GM23338 (cell line): ENCODE measurements at regions not wholly inside any gene's neighbourhood (a gene's known extent, or its start where the extent isn't known, plus 50 kb on each side); places are given as distances from the start of the nearest gene placed in this dataset.

Experiments used
- CREB1 ChIP-seq: fragments of 250-450 bp; sonication (Bioruptor Pico); IDR thresholded peaks from 2 replicates; pipeline ENCODE4 v1.5.0; 2020; ENCODE audit warnings: low read depth, mild to moderate bottlenecking, moderate library complexity
- CTCF ChIP-seq, 2 experiments: fragments of 200-600 bp in 1 of 2; sonication (generic) in 1 of 2; conservative IDR thresholded peaks; 2 replicates each; pipeline versions ENCODE4 v1.5.1 to v1.6.1; 2016 to 2017; ENCODE audit warnings: antibody characterized with exemption in 2 of 2, low read depth in 2 of 2, mild to moderate bottlenecking in 2 of 2, moderate library complexity in 1 of 2
- EZH2 ChIP-seq: fragments of 200-600 bp; sonication (generic); IDR thresholded peaks from one replicate; pipeline ENCODE4 v1.8.0; 2017; ENCODE audit warnings: antibody characterized with exemption, mild to moderate bottlenecking, low read depth; ENCODE audit not compliant: unreplicated experiment
- EZH2phosphoT487 ChIP-seq: fragments of 200-600 bp; sonication (generic); IDR thresholded peaks from one replicate; pipeline ENCODE4 v1.8.1; 2018; ENCODE audit warnings: antibody characterized with exemption; ENCODE audit not compliant: unreplicated experiment
- JUNB ChIP-seq: IDR thresholded peaks from one replicate; pipeline ENCODE4 v1.6.1; 2016; ENCODE audit warnings: antibody characterized with exemption; ENCODE audit not compliant: unreplicated experiment
- POLR2AphosphoS5 ChIP-seq: IDR thresholded peaks from 2 replicates; pipeline ENCODE4 v1.6.1; 2016; ENCODE audit warnings: antibody characterized with exemption, low read depth
- REST ChIP-seq: IDR thresholded peaks from one replicate; pipeline ENCODE4 v1.6.1; 2018; ENCODE audit warnings: antibody characterized with exemption; ENCODE audit not compliant: unreplicated experiment
- STAT1 ChIP-seq: IDR thresholded peaks from one replicate; pipeline ENCODE4 v1.6.1; 2016; ENCODE audit warnings: antibody characterized with exemption; ENCODE audit not compliant: unreplicated experiment
- ZNF331 ChIP-seq: fragments of 250-450 bp; sonication (Bioruptor Pico); IDR thresholded peaks from 2 replicates; pipeline ENCODE4 v1.5.0; 2020; ENCODE audit warnings: low read depth, mild to moderate bottlenecking, moderate library complexity
- TF ChIP-seq, protein P1 (sequence below): fragments of 250-450 bp; sonication (Bioruptor Pico); IDR thresholded peaks from 2 replicates; pipeline ENCODE4 v1.5.0; 2020; ENCODE audit warnings: mild to moderate bottlenecking, moderate library complexity

GRCh38 chr1:70719154-70719553 is 308.1 kb downstream of the CTH start:
- TF ChIP-seq CTCF (conservative IDR thresholded peaks at IDR 0.05; ENCODE audit: low read depth in 2 of 2) (no peak), POLR2AphosphoS5 (no peak), EZH2phosphoT487 (no peak), STAT1 (no peak), CREB1 (no peak), JUNB (no peak), REST (no peak), EZH2 (no peak), ZNF331 (no peak)
- TF ChIP-seq, protein P1, sequence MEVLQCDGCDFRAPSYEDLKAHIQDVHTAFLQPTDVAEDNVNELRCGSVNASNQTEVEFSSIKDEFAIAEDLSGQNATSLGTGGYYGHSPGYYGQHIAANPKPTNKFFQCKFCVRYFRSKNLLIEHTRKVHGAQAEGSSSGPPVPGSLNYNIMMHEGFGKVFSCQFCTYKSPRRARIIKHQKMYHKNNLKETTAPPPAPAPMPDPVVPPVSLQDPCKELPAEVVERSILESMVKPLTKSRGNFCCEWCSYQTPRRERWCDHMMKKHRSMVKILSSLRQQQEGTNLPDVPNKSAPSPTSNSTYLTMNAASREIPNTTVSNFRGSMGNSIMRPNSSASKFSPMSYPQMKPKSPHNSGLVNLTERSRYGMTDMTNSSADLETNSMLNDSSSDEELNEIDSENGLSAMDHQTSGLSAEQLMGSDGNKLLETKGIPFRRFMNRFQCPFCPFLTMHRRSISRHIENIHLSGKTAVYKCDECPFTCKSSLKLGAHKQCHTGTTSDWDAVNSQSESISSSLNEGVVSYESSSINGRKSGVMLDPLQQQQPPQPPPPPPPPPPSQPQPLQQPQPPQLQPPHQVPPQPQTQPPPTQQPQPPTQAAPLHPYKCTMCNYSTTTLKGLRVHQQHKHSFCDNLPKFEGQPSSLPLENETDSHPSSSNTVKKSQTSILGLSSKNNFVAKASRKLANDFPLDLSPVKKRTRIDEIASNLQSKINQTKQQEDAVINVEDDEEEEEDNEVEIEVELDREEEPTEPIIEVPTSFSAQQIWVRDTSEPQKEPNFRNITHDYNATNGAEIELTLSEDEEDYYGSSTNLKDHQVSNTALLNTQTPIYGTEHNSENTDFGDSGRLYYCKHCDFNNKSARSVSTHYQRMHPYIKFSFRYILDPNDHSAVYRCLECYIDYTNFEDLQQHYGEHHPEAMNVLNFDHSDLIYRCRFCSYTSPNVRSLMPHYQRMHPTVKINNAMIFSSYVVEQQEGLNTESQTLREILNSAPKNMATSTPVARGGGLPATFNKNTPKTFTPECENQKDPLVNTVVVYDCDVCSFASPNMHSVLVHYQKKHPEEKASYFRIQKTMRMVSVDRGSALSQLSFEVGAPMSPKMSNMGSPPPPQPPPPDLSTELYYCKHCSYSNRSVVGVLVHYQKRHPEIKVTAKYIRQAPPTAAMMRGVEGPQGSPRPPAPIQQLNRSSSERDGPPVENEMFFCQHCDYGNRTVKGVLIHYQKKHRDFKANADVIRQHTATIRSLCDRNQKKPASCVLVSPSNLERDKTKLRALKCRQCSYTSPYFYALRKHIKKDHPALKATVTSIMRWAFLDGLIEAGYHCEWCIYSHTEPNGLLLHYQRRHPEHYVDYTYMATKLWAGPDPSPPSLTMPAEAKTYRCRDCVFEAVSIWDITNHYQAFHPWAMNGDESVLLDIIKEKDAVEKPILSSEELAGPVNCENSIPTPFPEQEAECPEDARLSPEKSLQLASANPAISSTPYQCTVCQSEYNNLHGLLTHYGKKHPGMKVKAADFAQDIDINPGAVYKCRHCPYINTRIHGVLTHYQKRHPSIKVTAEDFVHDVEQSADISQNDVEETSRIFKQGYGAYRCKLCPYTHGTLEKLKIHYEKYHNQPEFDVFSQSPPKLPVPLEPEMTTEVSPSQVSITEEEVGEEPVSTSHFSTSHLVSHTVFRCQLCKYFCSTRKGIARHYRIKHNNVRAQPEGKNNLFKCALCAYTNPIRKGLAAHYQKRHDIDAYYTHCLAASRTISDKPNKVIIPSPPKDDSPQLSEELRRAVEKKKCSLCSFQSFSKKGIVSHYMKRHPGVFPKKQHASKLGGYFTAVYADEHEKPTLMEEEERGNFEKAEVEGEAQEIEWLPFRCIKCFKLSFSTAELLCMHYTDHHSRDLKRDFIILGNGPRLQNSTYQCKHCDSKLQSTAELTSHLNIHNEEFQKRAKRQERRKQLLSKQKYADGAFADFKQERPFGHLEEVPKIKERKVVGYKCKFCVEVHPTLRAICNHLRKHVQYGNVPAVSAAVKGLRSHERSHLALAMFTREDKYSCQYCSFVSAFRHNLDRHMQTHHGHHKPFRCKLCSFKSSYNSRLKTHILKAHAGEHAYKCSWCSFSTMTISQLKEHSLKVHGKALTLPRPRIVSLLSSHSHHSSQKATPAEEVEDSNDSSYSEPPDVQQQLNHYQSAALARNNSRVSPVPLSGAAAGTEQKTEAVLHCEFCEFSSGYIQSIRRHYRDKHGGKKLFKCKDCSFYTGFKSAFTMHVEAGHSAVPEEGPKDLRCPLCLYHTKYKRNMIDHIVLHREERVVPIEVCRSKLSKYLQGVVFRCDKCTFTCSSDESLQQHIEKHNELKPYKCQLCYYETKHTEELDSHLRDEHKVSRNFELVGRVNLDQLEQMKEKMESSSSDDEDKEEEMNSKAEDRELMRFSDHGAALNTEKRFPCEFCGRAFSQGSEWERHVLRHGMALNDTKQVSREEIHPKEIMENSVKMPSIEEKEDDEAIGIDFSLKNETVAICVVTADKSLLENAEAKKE (CRISPR knock-in tag) = no peak
